Panc1 (cell line): ENCODE measurements at regions not wholly inside any gene's neighbourhood (a gene's known extent, or its start where the extent isn't known, plus 50 kb on each side); places are given as distances from the start of the nearest gene placed in this dataset.

Source experiments
- ATAC-seq: fragments of 200-7000 bp; cut with Tn5 transposase; 2 replicates; pipeline ENCODE4 v1.9.1; 2020; ENCODE audit warnings: mild to moderate bottlenecking, moderate library complexity
- BruUV-seq: library from RNA; stranded (reverse); fragments of 400-500 nt; replicated peaks from 2 replicates; lab custom pipeline; 2021; lab: Mats Ljungman, UMichigan
- CTCF ChIA-PET: fragments of 300-600 bp; sonication (Branson Sonifier 250); formaldehyde crosslinking; loops from one replicate; lab custom pipeline; 2022; ENCODE audit warnings: antibody characterized with exemption; lab: Charles Lee
- POLR2A ChIA-PET: fragments of 300-600 bp; sonication (Branson Sonifier 250); formaldehyde crosslinking; loops from one replicate; lab custom pipeline; 2022; ENCODE audit warnings: antibody characterized with exemption; lab: Charles Lee
- DNase-seq: peaks from one replicate; pipeline ENCODE4 v3.0.0-alpha.2; 2010; ENCODE audit warnings: low read depth, low spot score
- H3K27ac ChIP-seq: 2 replicates; pipeline ENCODE4 v1.5.1; 2011; ENCODE audit warnings: mild to moderate bottlenecking, low read length, inconsistent platforms
- H3K27me3 ChIP-seq: fragments of 200-500 bp; sonication (Bioruptor generic); 2 replicates; pipeline ENCODE4 v1.6.0; 2014; ENCODE audit warnings: low read length, inconsistent platforms; ENCODE audit not compliant: control insufficient read depth, insufficient read depth
- H3K36me3 ChIP-seq: fragments of 200-500 bp; sonication (Bioruptor generic); 2 replicates; pipeline ENCODE4 v1.5.1; 2014; ENCODE audit warnings: inconsistent platforms, mild to moderate bottlenecking, low read length, moderate library complexity; ENCODE audit not compliant: control insufficient read depth, insufficient read depth
- H3K4me1 ChIP-seq: 2 replicates; pipeline ENCODE4 v1.5.1; 2011; ENCODE audit warnings: inconsistent platforms, mild to moderate bottlenecking, low read length, moderate library complexity; ENCODE audit not compliant: control insufficient read depth, insufficient read depth
- H3K4me3 ChIP-seq, 2 experiments: 2 replicates each; pipeline ENCODE4 v1.5.1; 2011 to 2012; ENCODE audit warnings: low read depth in 2 of 2, low read length in 2 of 2, mild to moderate bottlenecking in 2 of 2, inconsistent platforms in 1 of 2, moderate library complexity in 1 of 2
- H3K9me3 ChIP-seq: fragments of 200-500 bp; sonication (Bioruptor generic); 2 replicates; pipeline ENCODE4 v1.5.1; 2014; ENCODE audit warnings: low read depth, mild to moderate bottlenecking, inconsistent platforms, low read length, moderate library complexity; ENCODE audit not compliant: control insufficient read depth, insufficient read depth
- POLR2AphosphoS5 ChIP-seq: IDR thresholded peaks from 2 replicates; pipeline ENCODE4 v1.6.1; 2012; ENCODE audit warnings: mild to moderate bottlenecking, low read depth, low read length, moderate library complexity
- SIN3A ChIP-seq: IDR thresholded peaks from 2 replicates; pipeline ENCODE4 v1.6.1; 2012; ENCODE audit warnings: low read depth, mild to moderate bottlenecking, low read length, moderate library complexity, borderline replicate concordance; ENCODE audit not compliant: insufficient read depth
- TCF7L2 ChIP-seq: IDR thresholded peaks from 2 replicates; pipeline ENCODE4 v1.6.1; 2011; ENCODE audit warnings: mild to moderate bottlenecking, low read depth, low read length, inconsistent platforms
- in situ Hi-C: cut with HindIII; loops from 2 replicates; pipeline ENCODE4 v1.10.0; 2016; ENCODE audit warnings: low sequenced_read_pairs, low pct_unique_long_range_greater_than_20kb
- intact Hi-C: fragments of 100-400 bp; cut with micrococcal nuclease; formaldehyde crosslinking; loops from one replicate; pipeline ENCODE4 v1.10.0; 2022; ENCODE audit not compliant: unreplicated experiment
- TF ChIP-seq, protein P1 (sequence below), 2 experiments: IDR thresholded peaks; 2 replicates each; pipeline ENCODE4 v1.6.1; 2011 to 2012; ENCODE audit warnings: low read depth in 2 of 2, control low read depth in 1 of 2, low read length in 1 of 2, mild to moderate bottlenecking in 1 of 2, moderate library complexity in 1 of 2; ENCODE audit not compliant: insufficient read depth in 1 of 2
- TF ChIP-seq, protein P2 (sequence below): fragments of 450-650 bp; IDR thresholded peaks from 2 replicates; pipeline ENCODE4 v1.5.1; 2017; ENCODE audit warnings: mild to moderate bottlenecking

DNA sequence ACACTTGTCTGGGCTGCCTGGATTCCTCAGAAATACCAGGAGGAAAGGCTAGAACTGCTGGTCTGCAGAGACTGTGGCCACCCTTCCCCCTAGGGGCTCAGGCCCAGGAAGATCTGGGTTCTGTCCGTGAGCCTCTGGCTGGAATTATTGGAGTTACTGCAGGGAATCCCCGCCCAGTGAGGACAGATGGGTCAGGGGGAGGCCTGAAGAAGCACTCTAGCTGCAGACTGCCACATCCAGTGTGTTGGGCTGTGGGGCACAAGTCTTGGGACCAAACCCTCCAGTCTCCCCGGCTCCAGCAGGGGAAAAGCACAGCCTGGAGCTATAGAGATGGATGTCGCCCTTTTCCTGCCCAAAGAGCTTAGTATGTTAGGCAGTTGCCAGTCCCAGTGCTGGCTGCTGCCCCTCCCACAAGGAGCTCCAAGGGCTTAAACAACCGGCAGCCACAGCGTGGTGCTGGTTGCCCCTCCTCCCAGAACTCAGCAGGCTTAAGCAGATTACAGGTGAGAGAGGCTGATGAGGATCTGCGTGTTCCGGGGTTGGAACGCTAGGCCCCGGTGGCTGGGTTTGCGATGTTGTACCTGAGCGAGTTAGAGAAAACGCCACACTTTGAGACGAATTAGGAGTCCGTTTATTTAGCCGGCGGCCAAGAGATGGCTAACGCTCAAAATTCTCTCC is 255.5 kb upstream of the LRRC7 start:
- Histone ChIP-seq H3K4me3 (no peak overlapping the region), H3K4me1 (no peaks in the 10 kb centered on the region), H3K27ac (no peak overlapping the region), H3K36me3 (no peaks in the 10 kb centered on the region), H3K27me3 (no peaks in the 10 kb centered on the region), H3K9me3 (0 out of 2 replicates have a peak, but pooled peaks cover 6% of the 10 kb centered on the region)
- TF ChIP-seq, protein P1, sequence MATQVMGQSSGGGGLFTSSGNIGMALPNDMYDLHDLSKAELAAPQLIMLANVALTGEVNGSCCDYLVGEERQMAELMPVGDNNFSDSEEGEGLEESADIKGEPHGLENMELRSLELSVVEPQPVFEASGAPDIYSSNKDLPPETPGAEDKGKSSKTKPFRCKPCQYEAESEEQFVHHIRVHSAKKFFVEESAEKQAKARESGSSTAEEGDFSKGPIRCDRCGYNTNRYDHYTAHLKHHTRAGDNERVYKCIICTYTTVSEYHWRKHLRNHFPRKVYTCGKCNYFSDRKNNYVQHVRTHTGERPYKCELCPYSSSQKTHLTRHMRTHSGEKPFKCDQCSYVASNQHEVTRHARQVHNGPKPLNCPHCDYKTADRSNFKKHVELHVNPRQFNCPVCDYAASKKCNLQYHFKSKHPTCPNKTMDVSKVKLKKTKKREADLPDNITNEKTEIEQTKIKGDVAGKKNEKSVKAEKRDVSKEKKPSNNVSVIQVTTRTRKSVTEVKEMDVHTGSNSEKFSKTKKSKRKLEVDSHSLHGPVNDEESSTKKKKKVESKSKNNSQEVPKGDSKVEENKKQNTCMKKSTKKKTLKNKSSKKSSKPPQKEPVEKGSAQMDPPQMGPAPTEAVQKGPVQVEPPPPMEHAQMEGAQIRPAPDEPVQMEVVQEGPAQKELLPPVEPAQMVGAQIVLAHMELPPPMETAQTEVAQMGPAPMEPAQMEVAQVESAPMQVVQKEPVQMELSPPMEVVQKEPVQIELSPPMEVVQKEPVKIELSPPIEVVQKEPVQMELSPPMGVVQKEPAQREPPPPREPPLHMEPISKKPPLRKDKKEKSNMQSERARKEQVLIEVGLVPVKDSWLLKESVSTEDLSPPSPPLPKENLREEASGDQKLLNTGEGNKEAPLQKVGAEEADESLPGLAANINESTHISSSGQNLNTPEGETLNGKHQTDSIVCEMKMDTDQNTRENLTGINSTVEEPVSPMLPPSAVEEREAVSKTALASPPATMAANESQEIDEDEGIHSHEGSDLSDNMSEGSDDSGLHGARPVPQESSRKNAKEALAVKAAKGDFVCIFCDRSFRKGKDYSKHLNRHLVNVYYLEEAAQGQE (IDR thresholded peaks at IDR 0.05; ENCODE audit: insufficient read depth in 1 of 2, low read depth in 2 of 2, low read length in 1 of 2): no peak
- TF ChIP-seq, protein P2, sequence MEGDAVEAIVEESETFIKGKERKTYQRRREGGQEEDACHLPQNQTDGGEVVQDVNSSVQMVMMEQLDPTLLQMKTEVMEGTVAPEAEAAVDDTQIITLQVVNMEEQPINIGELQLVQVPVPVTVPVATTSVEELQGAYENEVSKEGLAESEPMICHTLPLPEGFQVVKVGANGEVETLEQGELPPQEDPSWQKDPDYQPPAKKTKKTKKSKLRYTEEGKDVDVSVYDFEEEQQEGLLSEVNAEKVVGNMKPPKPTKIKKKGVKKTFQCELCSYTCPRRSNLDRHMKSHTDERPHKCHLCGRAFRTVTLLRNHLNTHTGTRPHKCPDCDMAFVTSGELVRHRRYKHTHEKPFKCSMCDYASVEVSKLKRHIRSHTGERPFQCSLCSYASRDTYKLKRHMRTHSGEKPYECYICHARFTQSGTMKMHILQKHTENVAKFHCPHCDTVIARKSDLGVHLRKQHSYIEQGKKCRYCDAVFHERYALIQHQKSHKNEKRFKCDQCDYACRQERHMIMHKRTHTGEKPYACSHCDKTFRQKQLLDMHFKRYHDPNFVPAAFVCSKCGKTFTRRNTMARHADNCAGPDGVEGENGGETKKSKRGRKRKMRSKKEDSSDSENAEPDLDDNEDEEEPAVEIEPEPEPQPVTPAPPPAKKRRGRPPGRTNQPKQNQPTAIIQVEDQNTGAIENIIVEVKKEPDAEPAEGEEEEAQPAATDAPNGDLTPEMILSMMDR: no peak
- TF ChIP-seq POLR2AphosphoS5: no peak
- no peak for TF ChIP-seq TCF7L2
- TF ChIP-seq SIN3A: no peak
- in situ Hi-C loops (no loop called here), intact Hi-C loops (no loop called here)
- DNase-seq (no peak), ATAC-seq (no peak)
- CTCF ChIA-PET: no interaction called here
- POLR2A ChIA-PET: no interaction called here
- no TSS peak for BruUV-seq

DNA sequence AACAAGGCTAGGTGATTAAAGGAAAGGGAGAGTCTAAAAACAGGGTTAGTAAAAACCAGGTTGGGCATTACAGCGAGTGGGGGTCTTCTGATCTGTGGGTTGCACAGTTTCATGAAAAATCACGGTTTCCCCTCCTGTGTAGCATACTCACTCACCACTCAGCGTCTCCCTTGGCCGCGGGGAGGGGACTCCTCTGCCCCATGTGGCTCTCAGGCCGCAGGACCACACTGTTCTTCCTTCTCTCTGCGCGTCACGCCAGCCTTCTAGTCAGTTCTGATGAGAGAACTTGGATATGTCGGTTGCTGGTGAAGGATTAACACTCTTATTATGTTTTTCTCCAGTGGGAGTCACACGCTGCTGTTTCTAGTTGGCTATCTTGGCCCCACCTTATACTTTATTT is 254.6 kb upstream of the LRRC7 start:
- CTCF ChIA-PET: no interaction called here

More for the DNA sequence above, 254.6 kb upstream of the LRRC7 start:
- no TSS peak for BruUV-seq
- Histone ChIP-seq H3K9me3 (0 out of 2 replicates have a peak, but pooled peaks cover 6% of the 10 kb centered on the region), H3K27me3 (no peaks in the 10 kb centered on the region), H3K27ac (no peak overlapping the region), H3K36me3 (no peaks in the 10 kb centered on the region), H3K4me1 (no peaks in the 10 kb centered on the region), H3K4me3 (no peak overlapping the region)
- POLR2A ChIA-PET: no interaction called here
- DNase-seq: no peak
- in situ Hi-C loops: no loop called here
- no peak for ATAC-seq
- intact Hi-C loops: no loop called here
- TF ChIP-seq, protein P1 (IDR thresholded peaks at IDR 0.05; ENCODE audit: insufficient read depth in 1 of 2, low read depth in 2 of 2, low read length in 1 of 2): no peak
- no peak for TF ChIP-seq POLR2AphosphoS5
- TF ChIP-seq TCF7L2: no peak
- TF ChIP-seq, protein P2: no peak
- no peak for TF ChIP-seq SIN3A
